Activated effector memory CD4-positive, alpha-beta T cell treated with Interleukin-2 at 50 U/mL for 16 hours (primary cell): ENCODE measurements at regions not wholly inside any gene's neighbourhood (a gene's known extent, or its start where the extent isn't known, plus 50 kb on each side); places are given as distances from the start of the nearest gene placed in this dataset.
"Not testable (repeated sequence)": the region's sequence is repeated elsewhere in the genome, so short reads cannot be mapped to it uniquely, and the experiment has no call there.

ENCODE experiments used
- DNase-seq: peaks from one replicate; pipeline ENCODE4 v3.0.0-alpha.2; 2020

DNA sequence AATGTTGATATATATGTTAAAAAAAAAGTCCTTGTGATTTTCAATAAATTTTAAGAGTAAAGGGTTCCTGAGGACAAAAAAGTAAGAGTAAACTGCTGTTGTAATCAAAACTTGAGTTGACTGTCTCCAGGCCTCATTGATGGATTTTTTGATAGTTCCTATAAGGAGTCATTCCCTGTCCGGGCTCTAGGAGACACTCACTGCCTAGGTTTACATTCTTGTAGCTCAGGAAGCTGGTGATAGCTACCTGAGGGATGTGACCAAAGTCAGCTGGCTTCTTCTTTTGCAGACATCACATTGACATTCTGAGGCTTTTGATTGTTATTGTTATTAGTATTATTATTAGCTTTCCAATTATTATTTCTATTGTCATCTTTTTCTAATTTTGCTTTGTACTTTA lies 116.5 kb upstream of the FBXL7 start:
- DNase-seq = no peak

DNA sequence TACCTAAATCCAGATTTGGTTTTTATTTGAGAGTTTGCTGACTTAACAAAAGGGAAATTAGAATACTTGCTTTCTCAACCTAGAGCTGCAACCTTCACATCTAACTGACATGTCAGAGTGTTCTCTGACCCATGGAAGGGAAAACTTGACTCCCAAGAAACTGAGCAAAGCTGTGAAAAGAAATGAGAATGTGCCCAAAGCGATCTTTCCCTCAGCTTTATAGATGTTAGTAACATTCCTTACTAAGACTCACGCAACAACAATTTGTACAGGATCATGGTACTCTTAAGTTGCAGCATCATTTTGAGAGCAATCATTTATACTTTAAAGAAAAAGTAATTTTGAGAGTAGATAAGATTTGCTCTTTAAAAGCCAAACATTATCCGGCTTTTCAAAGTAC lies 117.0 kb upstream of the FBXL7 start:
- no peak for DNase-seq

DNA sequence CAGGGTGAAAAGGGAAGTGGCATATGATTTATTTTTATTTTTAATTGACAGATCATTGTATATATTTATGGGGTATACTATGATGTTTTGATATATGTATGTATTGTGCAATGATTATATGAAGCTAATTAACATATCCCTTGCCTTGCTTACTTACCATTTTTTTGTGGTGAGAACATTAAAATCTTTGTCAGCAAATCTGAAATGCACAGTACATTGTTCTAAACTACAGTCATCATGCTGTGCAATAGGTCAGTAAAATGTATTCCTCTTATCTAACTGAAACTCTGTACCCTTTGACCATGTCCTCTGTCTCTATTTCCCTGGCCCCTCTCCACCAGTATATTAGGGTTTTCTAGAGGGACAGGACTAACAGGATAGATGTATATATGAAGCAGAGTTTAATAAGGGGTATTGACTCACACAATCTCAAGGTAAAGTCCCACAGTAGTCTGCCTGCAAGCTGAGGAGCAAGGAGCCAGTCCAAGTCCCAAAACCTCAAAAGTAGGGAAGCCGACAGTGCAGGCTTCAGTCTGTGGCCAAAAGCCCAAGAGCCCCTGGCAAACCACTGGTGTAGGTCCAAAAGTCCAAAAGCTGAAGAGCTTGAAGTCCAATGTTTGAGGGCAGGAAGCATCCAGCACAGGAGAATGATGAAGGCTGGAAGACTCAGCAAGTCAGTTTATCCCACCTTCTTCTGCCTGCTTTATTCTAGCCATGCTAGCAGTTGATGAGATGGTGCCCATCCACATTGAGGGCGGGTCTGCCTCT lies 122.2 kb upstream of the FBXL7 start:
- DNase-seq = no peak

DNA sequence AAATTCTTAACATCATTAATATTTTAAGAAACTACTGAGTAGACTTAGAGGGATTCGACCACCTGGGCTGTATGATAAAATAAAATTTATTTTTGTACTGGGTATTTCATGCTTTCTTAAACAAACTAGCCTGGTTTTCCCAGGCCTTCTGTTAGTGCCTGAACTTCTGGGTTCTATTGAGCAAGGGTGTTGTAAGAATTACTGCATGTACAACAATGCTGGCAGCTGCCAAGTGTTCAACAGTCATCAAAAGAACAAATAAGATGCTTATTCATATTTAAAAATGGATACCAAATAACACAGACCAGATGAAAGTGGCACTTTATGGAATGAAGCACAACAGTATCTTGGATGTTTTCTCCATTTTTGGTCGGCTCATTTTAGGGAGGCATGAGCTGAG lies 123.2 kb upstream of the FBXL7 start:
- no peak for DNase-seq

DNA sequence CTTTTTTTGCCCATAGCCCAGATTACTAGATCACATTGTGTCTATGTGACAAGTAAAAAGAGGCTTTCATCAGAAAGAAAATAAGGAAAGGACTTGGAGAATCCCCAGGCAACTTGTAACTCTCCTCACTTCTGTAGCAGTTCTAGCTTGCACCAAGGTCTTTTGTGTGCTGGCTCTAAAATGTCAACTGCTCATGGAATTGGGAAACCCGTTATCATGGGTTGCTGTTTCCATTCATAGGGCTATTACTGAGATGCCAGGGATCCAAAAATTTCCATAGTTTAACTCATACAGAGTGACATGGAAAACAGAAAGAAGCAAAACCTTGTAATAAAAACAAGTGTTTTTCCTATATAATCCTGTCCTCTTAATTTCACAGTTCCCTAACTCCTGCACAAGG lies 123.9 kb upstream of the FBXL7 start:
- DNase-seq = no peak

DNA sequence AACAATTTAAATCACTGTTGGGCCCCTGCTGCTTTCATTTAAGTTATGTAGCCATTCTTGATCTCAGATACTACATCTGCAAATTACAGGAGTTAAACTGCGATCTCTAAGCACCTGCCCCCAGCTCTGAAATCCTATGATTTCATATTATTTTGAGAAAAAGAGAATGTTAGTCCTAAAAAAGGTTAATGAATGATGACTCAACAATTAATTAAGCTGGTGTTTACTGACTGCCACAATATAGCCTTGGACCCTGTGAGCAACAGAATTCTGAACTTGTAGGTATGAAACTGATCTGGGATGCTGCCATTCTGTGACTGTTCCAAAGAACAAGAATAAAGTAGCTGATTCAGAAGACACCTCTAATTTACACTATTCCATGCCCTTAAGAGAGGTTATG lies 124.4 kb upstream of the FBXL7 start:
- no peak for DNase-seq

DNA sequence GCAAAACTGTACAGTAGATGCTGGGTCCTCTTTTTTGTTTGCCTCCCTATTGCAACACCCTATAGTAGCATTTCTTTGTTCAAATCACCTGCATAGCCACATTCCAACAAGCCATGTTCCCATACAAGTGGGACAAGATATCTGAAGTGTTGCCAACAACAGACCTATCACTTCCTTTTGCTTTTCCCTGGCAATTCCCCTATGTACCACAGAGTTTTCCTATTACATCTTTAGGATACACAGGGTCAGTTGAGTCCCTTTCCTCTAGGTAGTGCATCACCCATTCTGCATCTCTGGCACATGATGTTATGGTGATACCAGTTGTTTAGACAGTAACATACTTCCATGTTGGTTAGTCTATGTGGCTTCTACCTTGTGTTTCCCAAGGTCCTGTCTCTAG lies 125.1 kb upstream of the FBXL7 start:
- no peak for DNase-seq

DNA sequence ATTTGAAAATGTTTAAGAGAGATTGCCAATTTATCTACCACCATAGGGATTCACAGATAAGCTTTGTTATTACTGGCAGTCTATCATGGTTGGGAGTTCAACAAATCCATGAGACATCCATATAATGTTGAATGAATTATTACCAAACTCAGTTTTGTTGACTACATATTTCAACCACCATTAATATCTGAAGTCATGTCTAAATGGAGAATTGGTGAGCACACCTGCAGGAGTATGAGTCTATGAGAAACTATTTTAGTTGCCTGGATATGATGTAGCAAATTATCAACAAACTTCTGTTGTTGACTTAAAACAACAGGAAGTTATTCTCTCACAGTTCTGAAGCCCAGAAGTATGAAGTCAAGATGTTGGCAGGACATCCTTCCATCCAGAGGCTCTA lies 126.8 kb upstream of the FBXL7 start:
- no peak for DNase-seq

DNA sequence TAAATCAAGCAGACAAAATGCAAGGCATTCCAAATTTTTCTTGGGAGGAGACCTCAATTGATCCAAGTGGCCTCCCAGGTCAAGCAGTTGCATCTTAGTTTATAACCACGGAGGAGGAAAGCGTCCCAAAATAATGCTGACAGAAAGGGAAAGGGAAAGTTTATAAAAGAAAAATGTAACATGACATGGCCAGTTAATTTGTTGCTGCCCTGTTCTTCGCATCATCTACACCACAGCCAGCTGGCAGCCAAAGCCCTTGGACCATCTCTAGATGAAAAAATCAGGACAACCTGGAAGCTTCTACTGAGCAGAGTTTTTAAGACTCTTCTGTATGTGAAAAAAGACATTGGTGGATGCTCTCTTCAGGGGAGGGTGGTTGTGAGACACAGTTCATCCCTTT lies 128.8 kb upstream of the FBXL7 start:
- no peak for DNase-seq

DNA sequence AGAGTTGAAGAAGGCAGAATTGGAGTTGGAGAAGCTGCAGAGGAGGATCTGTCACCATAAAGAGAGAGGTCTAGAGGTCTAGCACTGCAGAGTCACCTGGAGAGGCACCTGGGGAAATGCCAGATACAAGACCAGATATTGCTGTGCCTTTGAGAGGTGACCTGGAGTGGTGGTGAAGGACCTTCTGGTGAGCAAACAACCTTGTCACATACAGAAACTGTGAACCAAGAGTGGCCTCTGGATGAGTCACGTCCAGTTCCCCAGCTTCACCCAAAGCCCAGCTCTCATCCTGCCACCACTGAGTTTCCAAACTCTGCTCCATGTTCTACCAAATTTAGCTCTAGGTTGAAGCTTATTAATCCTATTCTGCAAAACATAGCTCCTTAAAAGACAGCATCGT lies 131.1 kb upstream of the FBXL7 start:
- no peak for DNase-seq

DNA sequence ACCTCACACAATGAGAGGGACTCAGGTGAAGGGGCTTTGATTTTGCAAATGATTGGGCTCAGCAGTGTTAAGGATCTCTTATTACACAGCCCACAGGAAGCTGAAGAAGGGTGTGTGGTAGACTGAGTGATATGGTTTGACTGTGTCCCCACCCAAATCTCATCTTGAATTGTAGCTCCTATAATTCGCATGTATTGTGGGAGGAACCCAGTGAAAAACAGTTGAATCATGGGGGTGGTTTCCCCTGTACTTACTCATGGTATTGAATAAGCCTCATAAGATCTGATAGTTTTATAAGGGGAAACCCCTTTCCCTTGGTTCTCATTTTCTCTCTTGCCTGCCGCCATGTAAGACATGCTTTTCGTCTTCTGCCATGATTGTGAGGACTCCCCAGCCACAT lies 132.5 kb upstream of the FBXL7 start:
- DNase-seq = no peak

DNA sequence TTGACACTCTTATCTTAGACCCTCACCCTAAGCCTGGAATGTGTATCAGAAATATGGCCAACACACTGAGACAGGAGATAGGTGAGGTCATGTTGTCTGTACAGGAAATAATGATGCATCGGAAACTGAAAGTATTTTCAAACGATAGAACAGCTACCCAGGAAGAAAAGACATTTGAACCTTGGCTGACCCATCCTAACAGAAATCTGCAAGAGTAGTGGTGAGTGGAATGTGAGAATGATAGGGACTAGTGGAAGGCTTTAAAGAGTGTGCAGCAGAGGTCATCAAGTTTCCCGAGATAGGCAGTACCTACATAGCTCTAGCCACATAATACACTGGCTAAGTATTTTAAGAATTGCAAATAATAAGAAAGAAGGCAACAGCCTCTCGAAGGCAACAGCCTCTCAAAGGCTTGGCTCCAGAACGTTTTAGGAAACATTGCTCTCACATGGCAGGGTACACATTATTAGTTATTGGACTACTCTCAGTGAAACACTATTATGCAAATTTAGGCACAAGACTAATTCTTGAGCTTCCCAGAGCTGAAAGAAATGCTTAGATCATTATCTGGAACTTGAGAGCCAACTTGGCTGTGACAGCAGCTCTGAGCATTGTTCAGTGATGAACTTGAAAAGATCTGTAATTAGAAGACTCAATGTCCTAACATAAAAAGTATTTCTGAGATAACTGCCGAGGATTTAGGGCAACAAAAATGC lies 133.1 kb upstream of the FBXL7 start:
- DNase-seq = no peak

DNA sequence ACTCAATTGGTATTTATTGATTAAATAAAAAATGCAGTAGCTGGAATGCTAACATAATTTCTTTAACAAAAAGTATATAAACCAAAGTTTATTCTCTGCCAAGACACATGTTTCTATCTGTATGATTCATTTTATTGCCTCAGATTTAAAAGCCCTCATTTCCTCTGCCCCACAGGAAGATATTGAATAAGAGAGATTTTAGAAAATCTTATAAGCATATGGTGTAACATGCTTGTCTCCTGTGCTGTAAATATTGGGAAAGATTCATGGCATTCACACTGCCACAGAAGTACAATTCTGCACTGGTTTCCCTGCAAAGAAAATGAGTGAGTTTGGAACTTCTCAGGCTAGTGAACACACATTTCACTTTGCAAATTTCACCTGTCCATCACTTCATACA lies 134.9 kb upstream of the FBXL7 start:
- no peak for DNase-seq

DNA sequence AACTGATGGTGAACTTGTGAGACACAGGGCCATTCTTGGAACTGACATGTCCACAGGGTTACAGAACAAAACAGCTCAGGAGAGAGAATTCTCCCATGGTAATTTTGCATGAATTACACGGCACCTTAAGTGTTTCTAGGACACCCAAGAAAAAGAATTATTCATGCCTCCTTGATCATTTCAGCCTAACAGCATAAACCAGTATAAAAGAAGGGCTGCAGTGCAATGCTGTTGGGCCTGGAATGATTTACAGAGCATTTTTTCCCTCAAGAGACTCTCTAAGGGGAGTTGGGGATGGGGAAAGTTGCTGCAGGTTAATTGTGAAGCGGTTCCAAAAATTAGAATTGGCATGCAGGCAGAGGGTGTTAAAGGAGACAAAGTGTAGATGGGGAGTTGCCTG lies 136.4 kb upstream of the FBXL7 start:
- no peak for DNase-seq

DNA sequence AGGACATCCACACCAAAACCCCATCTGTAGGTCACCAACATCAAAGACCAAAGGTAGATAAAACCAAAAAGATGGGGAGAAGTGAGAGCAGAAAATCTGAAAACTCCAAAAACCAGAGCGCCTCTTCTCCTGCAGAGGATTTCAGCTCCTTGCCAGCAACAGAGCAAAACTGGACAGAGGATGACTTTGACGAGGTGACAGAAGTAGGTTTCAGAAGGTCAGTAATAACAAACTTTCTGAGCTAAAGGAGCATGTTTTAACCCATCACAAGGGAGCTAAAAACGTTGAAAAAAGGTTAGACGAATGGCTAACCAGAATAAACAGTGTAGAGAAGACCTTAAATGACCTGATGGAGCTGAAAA lies 142.9 kb upstream of the FBXL7 start:
- DNase-seq = not testable (repeated sequence)

DNA sequence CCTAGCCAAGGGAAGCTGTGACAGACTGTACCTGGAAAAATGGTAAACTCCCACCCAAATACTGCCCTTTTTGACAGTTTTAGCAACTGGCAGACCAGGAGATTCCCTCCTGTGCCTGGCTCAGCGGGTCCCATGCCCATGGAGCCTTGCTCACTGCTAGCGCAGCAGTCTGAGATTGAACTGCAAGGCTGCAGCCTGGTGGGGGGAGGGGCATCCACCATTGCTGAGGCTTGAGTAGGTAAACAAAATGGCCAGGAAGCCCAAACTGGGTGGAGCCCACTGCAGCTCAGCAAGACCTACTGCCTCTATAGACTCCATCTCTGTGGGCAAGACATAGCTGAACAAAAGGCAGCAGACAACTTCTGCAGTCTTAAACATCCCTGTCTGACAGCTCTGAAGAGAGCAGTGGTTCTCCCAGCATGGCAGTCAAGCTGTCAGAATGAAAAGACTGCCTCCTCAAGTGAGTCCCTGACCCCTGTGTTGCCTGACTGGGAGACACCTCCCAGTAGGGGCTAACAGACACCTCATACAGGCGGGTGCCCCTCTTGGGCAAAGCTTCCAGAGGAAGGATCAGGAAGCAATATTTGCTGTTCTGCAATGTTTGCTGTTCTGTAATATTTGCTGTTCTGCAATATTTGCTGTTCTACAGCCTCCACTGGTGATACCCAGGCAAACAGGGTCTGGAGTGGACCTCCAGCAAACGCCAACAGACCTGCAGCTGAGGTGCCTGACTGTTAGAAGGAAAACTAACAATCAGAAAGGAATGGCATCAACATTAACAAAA lies 143.5 kb upstream of the FBXL7 start:
- DNase-seq = not testable (repeated sequence)

DNA sequence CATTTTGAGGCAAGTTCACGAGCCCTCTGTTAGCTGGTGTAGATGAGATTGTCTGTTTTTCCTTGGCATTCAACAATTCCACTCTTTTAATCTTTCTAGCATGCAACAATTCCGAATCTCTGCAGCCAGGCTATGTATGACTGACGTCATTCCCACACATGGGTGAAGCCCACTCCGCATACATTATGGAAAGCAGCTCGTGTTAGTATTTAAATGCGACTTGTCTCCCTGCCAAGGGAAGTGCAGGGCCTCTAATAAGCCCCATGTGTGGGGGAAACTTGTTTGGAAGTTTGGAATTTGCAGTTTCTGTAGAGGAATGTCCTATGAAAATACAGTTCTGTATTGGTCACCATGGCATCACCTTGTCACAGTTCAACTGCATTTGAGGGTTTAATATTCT lies 146.0 kb upstream of the FBXL7 start:
- no peak for DNase-seq

DNA sequence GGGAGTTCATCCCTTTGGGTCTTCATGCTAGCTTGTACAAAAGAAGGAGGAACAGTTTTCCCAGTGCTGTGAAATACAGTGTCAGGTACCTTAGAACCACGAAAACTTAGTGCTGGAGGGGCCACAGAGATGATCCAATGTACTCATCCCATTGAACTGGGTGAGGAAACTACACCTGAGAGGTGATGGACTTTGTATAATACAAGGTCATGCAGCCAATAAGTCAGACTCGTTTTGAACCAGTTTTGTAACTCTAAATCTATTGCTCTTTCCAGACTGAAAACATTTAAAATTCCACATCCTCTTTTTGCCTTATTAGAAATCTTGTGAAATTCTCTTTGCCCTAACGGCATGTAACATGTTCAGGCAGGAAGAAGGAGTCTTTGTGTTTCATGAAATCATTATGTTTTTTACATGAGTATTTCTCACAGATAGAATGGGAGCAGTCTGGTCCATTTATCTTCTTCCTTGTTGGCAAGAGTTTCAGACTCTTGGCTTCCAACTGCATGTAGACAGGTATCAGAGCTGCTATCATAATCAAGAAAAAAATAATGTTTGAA lies 146.8 kb upstream of the FBXL7 start:
- DNase-seq = no peak

DNA sequence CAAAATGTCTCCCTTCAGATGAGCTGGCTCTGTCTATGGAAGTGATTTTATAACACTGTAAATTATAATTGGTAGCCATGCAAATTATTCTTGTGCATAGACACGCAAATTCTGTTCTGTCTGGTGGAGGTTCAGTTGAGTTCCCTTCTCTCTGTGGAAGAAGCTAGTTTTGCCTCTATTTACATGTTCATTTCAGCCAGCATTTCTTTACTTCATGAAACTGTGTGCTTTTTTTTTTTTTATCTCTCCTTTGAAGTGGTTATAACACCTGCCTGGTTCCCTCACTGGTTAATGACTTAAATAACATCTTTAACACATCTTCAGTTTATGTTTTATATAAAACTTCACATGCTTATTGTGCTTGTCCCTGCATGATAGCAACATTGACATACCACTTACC lies 149.4 kb upstream of the FBXL7 start:
- DNase-seq = no peak

DNA sequence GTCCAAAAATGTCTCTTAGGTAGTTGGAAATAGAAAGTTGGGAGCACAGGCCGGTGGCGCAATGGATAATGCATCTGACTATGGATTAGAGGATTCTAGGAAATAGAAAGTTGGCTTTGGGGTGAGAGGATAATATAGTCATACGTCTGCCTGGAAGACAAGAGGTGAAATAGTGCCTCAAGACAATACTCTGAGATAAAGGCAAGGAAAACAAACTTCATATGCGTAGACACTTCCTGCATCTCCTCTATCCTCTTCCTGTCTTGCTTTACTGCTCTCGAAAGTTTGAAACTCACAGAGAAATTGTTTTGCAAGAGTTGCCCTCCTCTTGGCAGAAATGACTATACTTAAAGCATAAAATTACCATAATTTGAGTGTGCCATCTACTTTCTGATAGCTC lies 153.2 kb upstream of the FBXL7 start:
- DNase-seq = no peak

DNA sequence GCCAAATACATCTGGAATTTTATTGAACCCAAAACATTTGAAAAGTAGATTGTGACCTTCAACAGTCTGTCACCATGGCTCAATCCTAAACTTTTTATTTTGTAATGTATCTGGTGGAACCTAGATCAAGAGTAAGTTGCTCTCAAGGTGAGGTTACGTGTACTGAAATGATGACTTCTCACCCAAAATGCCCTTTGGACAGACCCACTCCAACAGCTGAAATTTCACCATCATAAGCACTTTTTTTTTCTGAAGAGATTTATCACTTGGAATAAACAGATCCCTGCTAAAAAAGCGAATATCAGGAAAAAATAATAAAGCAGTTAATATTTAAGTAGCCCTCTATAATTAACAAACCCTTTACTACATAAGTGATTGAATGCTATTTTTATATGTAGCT lies 155.0 kb upstream of the FBXL7 start:
- no peak for DNase-seq

DNA sequence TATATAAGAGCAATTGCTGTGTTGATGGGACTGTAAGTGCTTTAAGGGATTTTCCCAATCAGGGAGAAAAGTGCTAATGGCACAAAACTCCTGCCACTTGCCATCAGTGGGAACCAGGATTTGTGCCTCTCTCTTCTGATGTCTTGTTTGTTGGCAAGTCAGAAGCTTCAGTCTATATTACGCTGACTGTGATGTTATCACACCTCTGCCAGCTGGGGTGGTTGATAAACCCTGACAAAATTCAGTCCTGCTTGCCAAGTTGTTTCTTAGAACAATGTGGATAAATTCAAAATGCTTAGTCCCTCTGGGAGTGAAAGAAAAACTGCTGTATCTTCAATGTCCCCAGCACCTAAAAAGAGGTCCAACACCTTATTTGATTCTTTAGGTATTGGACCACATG lies 161.4 kb upstream of the FBXL7 start:
- DNase-seq = no peak

DNA sequence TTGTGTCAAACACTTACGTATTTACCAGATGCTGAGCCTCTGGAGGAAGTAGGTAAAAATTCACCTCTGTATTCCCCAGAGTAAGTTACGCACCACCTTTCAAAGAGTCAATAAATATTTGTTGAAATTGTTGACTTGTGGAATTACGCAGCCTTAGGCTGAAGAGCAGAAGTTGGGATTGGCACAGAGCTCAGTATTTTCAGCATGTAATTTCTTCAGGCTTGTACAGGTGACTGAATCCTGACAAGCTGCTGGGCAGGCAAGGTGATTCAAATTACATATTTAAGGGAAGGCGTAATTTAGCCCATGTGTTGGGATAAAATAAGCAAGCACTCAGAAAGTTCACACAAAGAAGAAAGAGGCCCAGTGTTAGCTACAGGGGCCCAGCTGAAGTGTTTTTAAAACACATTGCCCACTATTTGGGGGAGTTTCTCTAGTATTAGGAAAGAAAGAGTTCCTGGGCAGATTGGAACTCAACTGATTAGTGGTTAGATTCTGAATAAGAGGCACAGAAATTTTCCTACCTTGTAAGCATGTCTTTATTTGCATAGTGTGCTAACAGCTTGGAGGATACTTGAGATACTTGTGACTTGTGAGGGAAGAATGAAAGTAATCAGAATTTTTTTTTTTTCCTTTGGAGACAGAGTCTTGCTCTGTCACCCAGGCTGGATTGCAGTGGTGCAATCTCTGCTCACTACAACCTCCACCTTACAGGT lies 165.3 kb upstream of the FBXL7 start:
- no peak for DNase-seq
